ENCODE measurements at regions not wholly inside any gene's neighbourhood (a gene's known extent, or its start where the extent isn't known, plus 50 kb on each side); places are given as distances from the start of the nearest gene placed in this dataset.

DNA sequence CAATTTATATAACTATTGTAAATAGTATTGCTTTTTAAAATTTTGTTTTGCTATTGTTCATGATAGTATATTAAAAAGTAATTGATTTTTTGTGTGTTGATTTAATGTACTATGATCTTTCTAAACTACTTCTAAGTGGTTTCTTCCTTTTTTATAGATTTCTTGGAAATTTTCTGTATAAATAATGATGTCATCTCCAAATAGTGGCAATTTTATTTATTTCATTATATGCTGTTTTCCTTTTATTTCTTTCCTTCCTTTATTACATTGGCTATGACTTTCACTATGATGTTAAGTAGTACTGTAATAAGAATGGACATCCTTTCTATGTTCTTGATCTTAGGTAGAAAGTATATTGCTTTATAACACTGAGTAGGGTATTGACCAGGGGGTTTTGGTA, 451.5 kb upstream of the SPTLC3 start:
- Histone ChIP-seq H3K4me1 (ENCODE audit: low read length) (no peaks in the 10 kb centered on the region), H3K27ac (ENCODE audit: low read length) (no peak overlapping the region), H3K79me2 (ENCODE audit: low read length) (no peaks in the 10 kb centered on the region), H3K9me3 (ENCODE audit: low read length) (peaks cover 3% of the 10 kb centered on the region; the same call in 1 of the 2 replicates), H3K9ac (ENCODE audit: low read length) (no peak overlapping the region), H4K20me1 (ENCODE audit: insufficient read depth, low read depth, low read length) (no peaks in the 10 kb centered on the region), H3K4me2 (ENCODE audit: low read depth, low read length, poor library complexity, severe bottlenecking) (no peak overlapping the region), H3K9me2 (replicated peaks; ENCODE audit: insufficient read depth, low read length) (no peaks in the 10 kb centered on the region), H3K27me3 (ENCODE audit: low read length) (no peaks in the 10 kb centered on the region), H2AFZ (ENCODE audit: low read length) (no peak overlapping the region), H3K36me3 (ENCODE audit: insufficient read depth, low read length) (no peaks in the 10 kb centered on the region), H3K4me3 (ENCODE audit: low read length) (no peak overlapping the region)
- DNase-seq: no peak

DNA sequence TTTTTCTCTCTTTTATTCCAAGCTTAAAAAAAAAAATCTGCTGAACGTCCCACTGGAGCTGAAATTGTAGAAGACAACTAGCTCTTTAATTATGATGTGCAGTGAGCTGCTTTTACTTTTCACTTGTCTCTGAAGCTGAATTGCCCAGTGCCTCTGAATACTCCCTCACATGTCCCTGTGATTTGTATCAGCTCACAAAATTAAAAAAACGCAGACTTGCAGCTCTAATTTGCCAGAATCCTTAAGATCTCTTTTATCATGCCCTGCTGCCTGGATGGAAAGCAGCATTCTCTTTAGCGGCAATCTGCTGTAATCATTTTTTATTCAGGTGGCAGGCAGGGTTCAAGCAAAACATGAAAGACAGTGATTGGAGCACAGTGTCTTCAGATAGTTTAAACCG, 443.8 kb upstream of the SPTLC3 start:
- no peaks in the 10 kb centered on the region for H3K79me2 ChIP-seq (ENCODE audit: low read length)
- no peak for DNase-seq
- no peak overlapping the region for H3K9ac ChIP-seq (ENCODE audit: low read length)
- no peaks in the 10 kb centered on the region for H3K27me3 ChIP-seq (ENCODE audit: low read length)
- no peak overlapping the region for H2AFZ ChIP-seq (ENCODE audit: low read length)
- peaks cover 8% of the 10 kb centered on the region; the same call in 1 of the 2 replicates for H3K4me1 ChIP-seq (ENCODE audit: low read length)
- H3K9me3 ChIP-seq (ENCODE audit: low read length): 0 out of 2 replicates have a peak, but pooled peaks cover 2% of the 10 kb centered on the region
- no peak overlapping the region for H3K4me2 ChIP-seq (ENCODE audit: low read depth, low read length, poor library complexity, severe bottlenecking)
- H3K27ac ChIP-seq (ENCODE audit: low read length): no peak overlapping the region
- H3K4me3 ChIP-seq (ENCODE audit: low read length): no peak overlapping the region
- no peaks in the 10 kb centered on the region for H3K36me3 ChIP-seq (ENCODE audit: insufficient read depth, low read length)
- no peaks in the 10 kb centered on the region for H4K20me1 ChIP-seq (ENCODE audit: insufficient read depth, low read depth, low read length)
- no peaks in the 10 kb centered on the region for H3K9me2 ChIP-seq (replicated peaks; ENCODE audit: insufficient read depth, low read length)

DNA sequence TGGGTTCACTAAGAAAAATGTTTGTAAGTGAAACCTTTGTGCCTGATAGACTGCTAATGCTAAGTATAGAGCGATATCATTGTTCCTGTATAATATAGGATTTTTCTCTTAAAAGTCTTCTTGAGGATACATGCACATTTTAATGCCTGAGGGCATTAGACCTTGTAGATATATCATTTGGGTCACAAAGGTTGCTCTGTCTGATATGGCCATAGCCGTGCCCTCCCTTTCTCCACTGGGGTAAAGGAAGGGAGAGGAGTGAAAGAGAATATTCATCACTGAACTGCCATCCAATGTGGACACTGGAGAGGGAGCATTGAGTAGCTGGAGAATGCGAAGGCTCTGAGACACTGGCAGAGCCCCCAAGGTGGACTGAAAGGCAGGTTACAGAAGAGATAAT, 442.2 kb upstream of the SPTLC3 start:
- Histone ChIP-seq H3K27me3 (ENCODE audit: low read length) (no peaks in the 10 kb centered on the region), H3K4me2 (ENCODE audit: low read depth, low read length, poor library complexity, severe bottlenecking) (no peak overlapping the region), H3K4me1 (ENCODE audit: low read length) (peaks cover 8% of the 10 kb centered on the region; the same call in 1 of the 2 replicates), H3K36me3 (ENCODE audit: insufficient read depth, low read length) (no peaks in the 10 kb centered on the region), H3K9ac (ENCODE audit: low read length) (no peak overlapping the region), H3K9me3 (ENCODE audit: low read length) (0 out of 2 replicates have a peak, but pooled peaks cover 2% of the 10 kb centered on the region), H2AFZ (ENCODE audit: low read length) (no peak overlapping the region), H3K79me2 (ENCODE audit: low read length) (no peaks in the 10 kb centered on the region), H3K4me3 (ENCODE audit: low read length) (no peak overlapping the region), H4K20me1 (ENCODE audit: insufficient read depth, low read depth, low read length) (no peaks in the 10 kb centered on the region), H3K27ac (ENCODE audit: low read length) (no peak overlapping the region), H3K9me2 (replicated peaks; ENCODE audit: insufficient read depth, low read length) (no peaks in the 10 kb centered on the region)
- DNase-seq: no peak

GRCh38 chr20:12570371-12570770, 438.4 kb upstream of the SPTLC3 start:
- H3K4me1 ChIP-seq (ENCODE audit: low read length): peaks cover 2% of the 10 kb centered on the region; the same call in 1 of the 2 replicates
- H3K4me2 ChIP-seq (ENCODE audit: low read depth, low read length, poor library complexity, severe bottlenecking): no peak overlapping the region
- H3K4me3 ChIP-seq (ENCODE audit: low read length): no peak overlapping the region
- H3K27me3 ChIP-seq (ENCODE audit: low read length): no peaks in the 10 kb centered on the region
- no peak overlapping the region for H3K27ac ChIP-seq (ENCODE audit: low read length)
- no peaks in the 10 kb centered on the region for H3K9me2 ChIP-seq (replicated peaks; ENCODE audit: insufficient read depth, low read length)
- no peaks in the 10 kb centered on the region for H3K36me3 ChIP-seq (ENCODE audit: insufficient read depth, low read length)
- no peaks in the 10 kb centered on the region for H4K20me1 ChIP-seq (ENCODE audit: insufficient read depth, low read depth, low read length)
- H2AFZ ChIP-seq (ENCODE audit: low read length): no peak overlapping the region
- DNase-seq: peak; percentile 75
- H3K9me3 ChIP-seq (ENCODE audit: low read length): 0 out of 2 replicates have a peak, but pooled peaks cover 2% of the 10 kb centered on the region
- H3K79me2 ChIP-seq (ENCODE audit: low read length): no peaks in the 10 kb centered on the region
- no peak overlapping the region for H3K9ac ChIP-seq (ENCODE audit: low read length)

- Histone ChIP-seq H3K4me3 (ENCODE audit: low read length) (no peak overlapping the region), H3K9me3 (ENCODE audit: low read length) (no peaks in the 10 kb centered on the region; the same call in 1 of the 2 replicates), H3K27me3 (ENCODE audit: low read length) (no peaks in the 10 kb centered on the region), H3K36me3 (ENCODE audit: insufficient read depth, low read length) (no peaks in the 10 kb centered on the region), H3K79me2 (ENCODE audit: low read length) (no peaks in the 10 kb centered on the region), H3K9me2 (replicated peaks; ENCODE audit: insufficient read depth, low read length) (no peaks in the 10 kb centered on the region), H4K20me1 (ENCODE audit: insufficient read depth, low read depth, low read length) (no peaks in the 10 kb centered on the region), H3K4me2 (ENCODE audit: low read depth, low read length, poor library complexity, severe bottlenecking) (no peak overlapping the region), H3K9ac (ENCODE audit: low read length) (no peak overlapping the region), H3K4me1 (ENCODE audit: low read length) (peaks cover 2% of the 10 kb centered on the region; the same call in 1 of the 2 replicates), H2AFZ (ENCODE audit: low read length) (no peak overlapping the region), H3K27ac (ENCODE audit: low read length) (no peak overlapping the region)
- DNase-seq: no peak
Observed at GRCh38 chr20:12573442-12573841, 435.3 kb upstream of the SPTLC3 start.

DNA sequence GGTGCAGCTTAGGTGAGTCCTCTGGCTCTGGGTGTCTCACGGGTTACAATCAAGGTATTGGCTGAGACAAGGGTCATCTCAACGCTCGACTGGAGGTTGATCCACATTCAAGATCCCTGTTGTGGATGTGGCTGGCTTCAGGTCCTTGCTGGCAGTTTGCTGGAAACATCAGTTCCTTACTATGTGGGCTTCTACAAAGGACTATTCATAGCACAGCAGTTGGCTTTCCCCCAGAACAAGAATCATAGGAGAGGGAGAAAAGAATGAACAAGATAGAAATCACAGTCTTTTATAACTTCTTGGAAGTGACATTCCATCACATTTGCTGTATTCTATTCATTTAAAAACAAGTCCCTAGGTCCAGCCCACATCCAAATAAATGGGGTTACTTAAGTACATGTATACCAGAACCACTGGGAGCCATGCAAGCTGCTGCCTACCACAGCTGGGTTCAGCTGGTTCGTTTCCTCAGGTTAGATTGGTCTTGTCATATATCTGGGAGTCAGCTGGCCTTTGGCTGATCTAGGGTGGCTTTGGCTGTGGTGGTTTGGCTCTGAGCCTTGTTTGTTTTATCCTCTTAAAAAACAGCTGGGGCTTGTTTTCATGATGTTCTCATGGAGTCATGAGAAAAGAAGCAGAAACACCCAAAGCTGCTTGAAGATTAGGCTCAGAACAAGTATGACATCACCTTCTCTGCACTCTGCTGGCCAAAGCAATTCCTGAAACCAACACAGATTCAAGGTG, 433.2 kb upstream of the SPTLC3 start:
- Histone ChIP-seq H3K4me2 (ENCODE audit: low read depth, low read length, poor library complexity, severe bottlenecking) (no peak overlapping the region), H3K79me2 (ENCODE audit: low read length) (no peaks in the 10 kb centered on the region), H3K27ac (ENCODE audit: low read length) (no peak overlapping the region), H3K9ac (ENCODE audit: low read length) (no peak overlapping the region), H3K9me2 (replicated peaks; ENCODE audit: insufficient read depth, low read length) (no peaks in the 10 kb centered on the region), H3K36me3 (ENCODE audit: insufficient read depth, low read length) (no peaks in the 10 kb centered on the region), H3K27me3 (ENCODE audit: low read length) (no peaks in the 10 kb centered on the region), H3K4me1 (ENCODE audit: low read length) (no peaks in the 10 kb centered on the region), H2AFZ (ENCODE audit: low read length) (no peak overlapping the region), H3K9me3 (ENCODE audit: low read length) (no peaks in the 10 kb centered on the region; the same call in 1 of the 2 replicates), H3K4me3 (ENCODE audit: low read length) (no peak overlapping the region), H4K20me1 (ENCODE audit: insufficient read depth, low read depth, low read length) (no peaks in the 10 kb centered on the region)
- DNase-seq: no peak

DNA sequence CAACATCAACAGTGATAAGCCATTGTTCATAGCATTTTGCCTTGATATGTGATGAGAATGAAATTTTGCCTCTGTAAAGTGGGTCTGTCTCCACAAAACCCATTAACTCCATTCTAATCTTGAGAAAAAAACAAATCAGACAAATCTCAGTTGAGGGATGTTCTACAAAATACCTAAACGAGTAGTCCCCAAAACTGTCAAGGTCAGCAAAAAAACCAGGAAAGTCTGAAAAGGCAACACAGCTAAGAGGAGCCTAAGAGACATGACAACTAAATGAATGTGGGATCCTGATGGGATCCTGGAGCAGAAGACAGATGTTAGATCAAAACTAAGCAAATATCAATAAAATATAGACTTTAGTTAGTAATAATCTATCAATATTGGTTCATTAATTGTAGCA, 431.6 kb upstream of the SPTLC3 start:
- no peak overlapping the region for H3K4me3 ChIP-seq (ENCODE audit: low read length)
- no peak overlapping the region for H3K4me2 ChIP-seq (ENCODE audit: low read depth, low read length, poor library complexity, severe bottlenecking)
- no peak overlapping the region for H2AFZ ChIP-seq (ENCODE audit: low read length)
- DNase-seq: no peak
- H3K36me3 ChIP-seq (ENCODE audit: insufficient read depth, low read length): no peaks in the 10 kb centered on the region
- no peak overlapping the region for H3K27ac ChIP-seq (ENCODE audit: low read length)
- no peaks in the 10 kb centered on the region for H3K4me1 ChIP-seq (ENCODE audit: low read length)
- H3K9ac ChIP-seq (ENCODE audit: low read length): no peak overlapping the region
- H3K9me3 ChIP-seq (ENCODE audit: low read length): peaks cover 5% of the 10 kb centered on the region
- H3K79me2 ChIP-seq (ENCODE audit: low read length): no peaks in the 10 kb centered on the region
- H3K9me2 ChIP-seq (replicated peaks; ENCODE audit: insufficient read depth, low read length): no peaks in the 10 kb centered on the region
- H3K27me3 ChIP-seq (ENCODE audit: low read length): no peaks in the 10 kb centered on the region
- no peaks in the 10 kb centered on the region for H4K20me1 ChIP-seq (ENCODE audit: insufficient read depth, low read depth, low read length)

- no peaks in the 10 kb centered on the region for H3K4me1 ChIP-seq (ENCODE audit: low read length)
- H3K9ac ChIP-seq (ENCODE audit: low read length): no peak overlapping the region
- no peak overlapping the region for H3K4me3 ChIP-seq (ENCODE audit: low read length)
- H3K27me3 ChIP-seq (ENCODE audit: low read length): no peaks in the 10 kb centered on the region
- H3K4me2 ChIP-seq (ENCODE audit: low read depth, low read length, poor library complexity, severe bottlenecking): no peak overlapping the region
- no peaks in the 10 kb centered on the region for H3K36me3 ChIP-seq (ENCODE audit: insufficient read depth, low read length)
- H2AFZ ChIP-seq (ENCODE audit: low read length): no peak overlapping the region
- no peaks in the 10 kb centered on the region for H4K20me1 ChIP-seq (ENCODE audit: insufficient read depth, low read depth, low read length)
- DNase-seq: no peak
- H3K27ac ChIP-seq (ENCODE audit: low read length): no peak overlapping the region
- no peaks in the 10 kb centered on the region for H3K9me2 ChIP-seq (replicated peaks; ENCODE audit: insufficient read depth, low read length)
- H3K9me3 ChIP-seq (ENCODE audit: low read length): peaks cover 5% of the 10 kb centered on the region
- H3K79me2 ChIP-seq (ENCODE audit: low read length): no peaks in the 10 kb centered on the region
Observed at GRCh38 chr20:12581644-12582289, 427.0 kb upstream of the SPTLC3 start.
